ENCODE measurements at regions not wholly inside any gene's neighbourhood (a gene's known extent, or its start where the extent isn't known, plus 50 kb on each side); places are given as distances from the start of the nearest gene placed in this dataset.

GRCh38 chr2:175454953-175455389, 273.5 kb upstream of the ATP5MC3 start:
- TF ChIP-seq CTCF (IDR thresholded peaks at IDR 0.05) (no peak), POLR2AphosphoS5 (IDR thresholded peaks at IDR 0.05) (no peak)
